Astrocyte (in vitro differentiated cells and primary cell): ENCODE measurements at regions not wholly inside any gene's neighbourhood (a gene's known extent, or its start where the extent isn't known, plus 50 kb on each side); places are given as distances from the start of the nearest gene placed in this dataset.

ENCODE experiments used
- DNase-seq: peaks from one replicate; pipeline ENCODE4 v3.0.0-alpha.2; 2010; ENCODE audit warnings: low read depth
- FAIRE-seq: peaks from 2 replicates; lab custom pipeline; 2011; peaks lifted over from hg19 to GRCh38; lab: Jason Lieb, UNC
- H2AFZ ChIP-seq: 2 replicates; pipeline ENCODE4 v1.6.0; 2012; ENCODE audit warnings: low read depth, low read length, inconsistent platforms
- H3K27ac ChIP-seq: 2 replicates; pipeline ENCODE4 v1.5.1; 2011; ENCODE audit warnings: low read depth, low read length, inconsistent platforms
- H3K27me3 ChIP-seq: 2 replicates; pipeline ENCODE4 v1.6.0; 2011; ENCODE audit warnings: low read length, inconsistent platforms; ENCODE audit not compliant: insufficient read depth
- H3K36me3 ChIP-seq: 2 replicates; pipeline ENCODE4 v1.5.1; 2011; ENCODE audit warnings: low read length, inconsistent platforms; ENCODE audit not compliant: insufficient read depth
- H3K4me1 ChIP-seq: 2 replicates; pipeline ENCODE4 v1.5.1; 2011; ENCODE audit warnings: low read length, inconsistent platforms; ENCODE audit not compliant: insufficient read depth
- H3K4me2 ChIP-seq: 2 replicates; pipeline ENCODE4 v1.6.0; 2012; ENCODE audit warnings: low read length, inconsistent platforms
- H3K4me3 ChIP-seq: 2 replicates; pipeline ENCODE4 v1.5.1; 2011; ENCODE audit warnings: low read depth, mild to moderate bottlenecking, low read length, inconsistent platforms; ENCODE audit not compliant: insufficient read depth
- H3K79me2 ChIP-seq: 2 replicates; pipeline ENCODE4 v1.6.0; 2012; ENCODE audit warnings: mild to moderate bottlenecking, low read length, inconsistent platforms; ENCODE audit not compliant: insufficient read depth
- H3K9ac ChIP-seq: 2 replicates; pipeline ENCODE4 v1.6.0; 2012; ENCODE audit warnings: mild to moderate bottlenecking, low read length, inconsistent platforms
- H3K9me3 ChIP-seq: 2 replicates; pipeline ENCODE4 v1.5.1; 2012; ENCODE audit warnings: low read depth, mild to moderate bottlenecking, low read length, inconsistent platforms; ENCODE audit not compliant: insufficient read depth
- H4K20me1 ChIP-seq: 2 replicates; pipeline ENCODE4 v1.6.0; 2012; ENCODE audit warnings: low read length, inconsistent platforms; ENCODE audit not compliant: insufficient read depth
- H3K27ac Mint-ChIP-seq: one replicate; pipeline ENCODE4 v1.8.0; 2021; ENCODE audit warnings: mild to moderate bottlenecking, mixed read lengths; ENCODE audit not compliant: unreplicated experiment
- H3K27me3 Mint-ChIP-seq: one replicate; pipeline ENCODE4 v1.8.0; 2021; ENCODE audit warnings: low read depth, mixed read lengths; ENCODE audit not compliant: unreplicated experiment
- H3K36me3 Mint-ChIP-seq: one replicate; pipeline ENCODE4 v1.8.0; 2021; ENCODE audit warnings: low read depth, mixed read lengths; ENCODE audit not compliant: unreplicated experiment
- H3K4me1 Mint-ChIP-seq: one replicate; pipeline ENCODE4 v1.8.0; 2021; ENCODE audit warnings: low read depth, mixed read lengths; ENCODE audit not compliant: unreplicated experiment
- H3K4me3 Mint-ChIP-seq: one replicate; pipeline ENCODE4 v1.8.0; 2021; ENCODE audit warnings: mild to moderate bottlenecking, moderate library complexity, mixed read lengths; ENCODE audit not compliant: unreplicated experiment
- H3K9me3 Mint-ChIP-seq: one replicate; pipeline ENCODE4 v1.8.0; 2021; ENCODE audit warnings: mild to moderate bottlenecking, mixed read lengths; ENCODE audit not compliant: unreplicated experiment
- EZH2 ChIP-seq: IDR thresholded peaks from 2 replicates; pipeline ENCODE4 v1.6.1; 2012; ENCODE audit warnings: mild to moderate bottlenecking, low read length, inconsistent platforms; ENCODE audit not compliant: insufficient read depth
- TF ChIP-seq, protein P1 (sequence below): IDR thresholded peaks from 2 replicates; pipeline ENCODE4 v1.5.1; 2011; ENCODE audit warnings: low read depth, mild to moderate bottlenecking, inconsistent platforms, low read length, moderate library complexity; ENCODE audit not compliant: insufficient read depth

DNA sequence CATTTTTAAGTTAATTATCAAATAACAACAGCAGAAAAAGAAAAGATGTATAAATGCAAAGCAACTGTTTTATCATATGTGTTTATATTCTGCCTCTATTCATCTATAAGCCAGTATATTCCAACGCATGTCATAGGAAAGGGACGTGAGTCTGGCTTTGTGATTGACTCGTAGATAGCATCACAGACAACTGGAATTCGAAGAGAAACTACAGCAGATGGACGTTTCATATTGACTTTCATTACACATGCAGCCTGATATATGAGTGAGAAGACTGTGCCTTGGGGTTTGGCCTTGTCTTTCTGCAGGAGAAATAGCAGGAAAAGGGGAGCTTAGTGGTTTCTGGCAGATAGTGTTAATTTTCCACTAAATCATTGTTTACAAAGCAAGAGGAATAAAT lies 1111.9 kb downstream of the MAT2B start:
- Histone ChIP-seq H3K4me2 (no peak overlapping the region), H3K36me3 (no peaks in the 10 kb centered on the region), H3K27ac (no peak overlapping the region), H3K9me3 (no peaks in the 10 kb centered on the region), H4K20me1 (no peaks in the 10 kb centered on the region), H3K9ac (no peak overlapping the region), H3K27me3 (no peaks in the 10 kb centered on the region), H3K79me2 (no peaks in the 10 kb centered on the region), H2AFZ (no peak overlapping the region), H3K4me3 (no peak overlapping the region), H3K4me1 (no peaks in the 10 kb centered on the region)
- no peak overlapping the region for H3K27ac Mint-ChIP-seq
- no peak for DNase-seq
- H3K36me3 Mint-ChIP-seq: no peaks in the 10 kb centered on the region
- H3K4me1 Mint-ChIP-seq: no peaks in the 10 kb centered on the region
- TF ChIP-seq, protein P1, sequence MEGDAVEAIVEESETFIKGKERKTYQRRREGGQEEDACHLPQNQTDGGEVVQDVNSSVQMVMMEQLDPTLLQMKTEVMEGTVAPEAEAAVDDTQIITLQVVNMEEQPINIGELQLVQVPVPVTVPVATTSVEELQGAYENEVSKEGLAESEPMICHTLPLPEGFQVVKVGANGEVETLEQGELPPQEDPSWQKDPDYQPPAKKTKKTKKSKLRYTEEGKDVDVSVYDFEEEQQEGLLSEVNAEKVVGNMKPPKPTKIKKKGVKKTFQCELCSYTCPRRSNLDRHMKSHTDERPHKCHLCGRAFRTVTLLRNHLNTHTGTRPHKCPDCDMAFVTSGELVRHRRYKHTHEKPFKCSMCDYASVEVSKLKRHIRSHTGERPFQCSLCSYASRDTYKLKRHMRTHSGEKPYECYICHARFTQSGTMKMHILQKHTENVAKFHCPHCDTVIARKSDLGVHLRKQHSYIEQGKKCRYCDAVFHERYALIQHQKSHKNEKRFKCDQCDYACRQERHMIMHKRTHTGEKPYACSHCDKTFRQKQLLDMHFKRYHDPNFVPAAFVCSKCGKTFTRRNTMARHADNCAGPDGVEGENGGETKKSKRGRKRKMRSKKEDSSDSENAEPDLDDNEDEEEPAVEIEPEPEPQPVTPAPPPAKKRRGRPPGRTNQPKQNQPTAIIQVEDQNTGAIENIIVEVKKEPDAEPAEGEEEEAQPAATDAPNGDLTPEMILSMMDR: no peak
- no peak for TF ChIP-seq EZH2
- no peak for FAIRE-seq
- H3K9me3 Mint-ChIP-seq: no peaks in the 10 kb centered on the region
- H3K27me3 Mint-ChIP-seq: no peaks in the 10 kb centered on the region
- H3K4me3 Mint-ChIP-seq: no peak overlapping the region

GRCh38 chr5:164627021-164627420 lies 1121.6 kb downstream of the MAT2B start:
- no peaks in the 10 kb centered on the region for H3K27me3 Mint-ChIP-seq
- Histone ChIP-seq H3K4me3 (no peak overlapping the region), H3K4me2 (no peak overlapping the region), H3K79me2 (no peaks in the 10 kb centered on the region), H2AFZ (no peak overlapping the region), H3K27ac (no peak overlapping the region), H3K9me3 (no peaks in the 10 kb centered on the region), H3K27me3 (no peaks in the 10 kb centered on the region), H3K36me3 (no peaks in the 10 kb centered on the region), H3K4me1 (no peaks in the 10 kb centered on the region), H4K20me1 (no peaks in the 10 kb centered on the region), H3K9ac (no peak overlapping the region)
- DNase-seq (no peak), FAIRE-seq (no peak)
- H3K36me3 Mint-ChIP-seq: no peaks in the 10 kb centered on the region
- TF ChIP-seq, protein P1: no peak
- TF ChIP-seq EZH2: no peak
- no peak overlapping the region for H3K4me3 Mint-ChIP-seq
- no peak overlapping the region for H3K27ac Mint-ChIP-seq
- H3K9me3 Mint-ChIP-seq: no peaks in the 10 kb centered on the region
- no peaks in the 10 kb centered on the region for H3K4me1 Mint-ChIP-seq

DNA sequence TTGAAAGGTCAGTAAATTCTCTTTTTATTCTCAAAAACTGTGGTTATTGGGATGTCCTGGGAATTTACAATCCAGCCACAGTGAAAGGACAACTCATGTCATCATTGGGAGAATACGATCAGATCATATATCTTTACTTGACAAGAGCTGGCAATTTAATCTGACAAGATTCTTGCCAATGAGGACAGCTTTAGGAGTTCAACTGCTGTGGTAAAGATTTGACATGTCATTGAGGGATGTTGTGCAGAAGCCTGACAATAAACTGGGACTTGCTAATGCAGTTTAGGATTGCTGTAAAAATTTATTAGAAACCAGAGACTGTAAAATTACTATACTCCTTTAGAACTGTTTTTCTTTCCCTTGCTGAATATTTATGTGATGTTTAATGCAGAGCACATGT lies 1131.0 kb downstream of the MAT2B start:
- TF ChIP-seq EZH2: no peak
- TF ChIP-seq, protein P1: no peak
- H3K36me3 Mint-ChIP-seq: no peaks in the 10 kb centered on the region
- no peaks in the 10 kb centered on the region for H3K36me3 ChIP-seq
- H3K4me2 ChIP-seq: no peak overlapping the region
- no peaks in the 10 kb centered on the region for H4K20me1 ChIP-seq
- H3K27ac Mint-ChIP-seq: no peak overlapping the region
- no peak overlapping the region for H3K4me3 ChIP-seq
- DNase-seq (no peak), FAIRE-seq (no peak)
- no peaks in the 10 kb centered on the region for H3K27me3 Mint-ChIP-seq
- no peaks in the 10 kb centered on the region for H3K4me1 ChIP-seq
- no peak overlapping the region for H3K9ac ChIP-seq
- no peaks in the 10 kb centered on the region for H3K9me3 ChIP-seq
- H2AFZ ChIP-seq: no peak overlapping the region
- H3K27me3 ChIP-seq: no peaks in the 10 kb centered on the region
- H3K27ac ChIP-seq: no peak overlapping the region
- H3K9me3 Mint-ChIP-seq: no peaks in the 10 kb centered on the region
- no peak overlapping the region for H3K4me3 Mint-ChIP-seq
- no peaks in the 10 kb centered on the region for H3K4me1 Mint-ChIP-seq
- H3K79me2 ChIP-seq: no peaks in the 10 kb centered on the region
